ENCODE measurements at regions not wholly inside any gene's neighbourhood (a gene's known extent, or its start where the extent isn't known, plus 50 kb on each side); places are given as distances from the start of the nearest gene placed in this dataset.

GRCh38 chr20:56841346-56841908, 212.3 kb downstream of the TFAP2C start:
- Histone ChIP-seq H3K9me3 (no peaks in the 10 kb centered on the region), H3K4me1 (peaks cover 8% of the 10 kb centered on the region), H3K27me3 (peaks cover 3% of the 10 kb centered on the region), H3K27ac (no peak overlapping the region), H3K36me3 (no peaks in the 10 kb centered on the region), H3K4me3 (no peak overlapping the region)
- WGBS: 51% methylated on average over 6 of the region's 6 CpGs
- no peak for TF ChIP-seq POLR2AphosphoS5 (IDR thresholded peaks at IDR 0.05)
- TF ChIP-seq, protein P1, sequence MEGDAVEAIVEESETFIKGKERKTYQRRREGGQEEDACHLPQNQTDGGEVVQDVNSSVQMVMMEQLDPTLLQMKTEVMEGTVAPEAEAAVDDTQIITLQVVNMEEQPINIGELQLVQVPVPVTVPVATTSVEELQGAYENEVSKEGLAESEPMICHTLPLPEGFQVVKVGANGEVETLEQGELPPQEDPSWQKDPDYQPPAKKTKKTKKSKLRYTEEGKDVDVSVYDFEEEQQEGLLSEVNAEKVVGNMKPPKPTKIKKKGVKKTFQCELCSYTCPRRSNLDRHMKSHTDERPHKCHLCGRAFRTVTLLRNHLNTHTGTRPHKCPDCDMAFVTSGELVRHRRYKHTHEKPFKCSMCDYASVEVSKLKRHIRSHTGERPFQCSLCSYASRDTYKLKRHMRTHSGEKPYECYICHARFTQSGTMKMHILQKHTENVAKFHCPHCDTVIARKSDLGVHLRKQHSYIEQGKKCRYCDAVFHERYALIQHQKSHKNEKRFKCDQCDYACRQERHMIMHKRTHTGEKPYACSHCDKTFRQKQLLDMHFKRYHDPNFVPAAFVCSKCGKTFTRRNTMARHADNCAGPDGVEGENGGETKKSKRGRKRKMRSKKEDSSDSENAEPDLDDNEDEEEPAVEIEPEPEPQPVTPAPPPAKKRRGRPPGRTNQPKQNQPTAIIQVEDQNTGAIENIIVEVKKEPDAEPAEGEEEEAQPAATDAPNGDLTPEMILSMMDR (IDR thresholded peaks at IDR 0.05): no peak
- no peak for TF ChIP-seq POLR2A (IDR thresholded peaks at IDR 0.05)
- no peak for TF ChIP-seq EP300 (IDR thresholded peaks at IDR 0.05)
- no peak for DNase-seq (ENCODE audit: low spot score in 2 of 2)

DNA sequence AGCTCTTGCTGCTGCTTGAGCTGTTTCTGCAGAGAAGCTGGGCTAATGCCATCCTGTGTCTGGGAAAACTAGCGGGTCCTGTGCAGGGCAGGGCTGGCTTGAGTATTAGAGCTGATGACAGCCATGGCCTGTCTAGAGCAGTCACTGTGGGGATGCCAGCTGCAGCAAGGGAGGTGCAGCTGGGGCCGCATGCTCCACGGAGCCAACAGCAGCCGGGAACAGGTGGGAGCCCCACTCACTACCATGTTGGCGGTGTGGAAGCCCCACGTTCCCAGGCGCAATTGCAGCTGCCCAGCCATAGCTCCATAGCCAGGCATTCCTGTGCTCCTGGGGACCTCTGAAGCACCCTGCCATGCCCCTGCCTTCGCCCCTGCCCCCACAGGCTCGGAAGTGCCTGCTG, 212.9 kb downstream of the TFAP2C start:
- H3K4me3 ChIP-seq: no peak overlapping the region
- DNase-seq (ENCODE audit: low spot score in 2 of 2): no peak
- H3K36me3 ChIP-seq: no peaks in the 10 kb centered on the region
- no peak overlapping the region for H3K27ac ChIP-seq
- whole genome bisulfite sequencing: 43% methylated on average over 1 of the region's 9 CpGs
- H3K27me3 ChIP-seq: peaks cover 3% of the 10 kb centered on the region
- TF ChIP-seq POLR2A (IDR thresholded peaks at IDR 0.05) (no peak), EP300 (IDR thresholded peaks at IDR 0.05) (no peak), POLR2AphosphoS5 (IDR thresholded peaks at IDR 0.05) (no peak)
- TF ChIP-seq, protein P1 (IDR thresholded peaks at IDR 0.05): no peak
- H3K9me3 ChIP-seq: no peaks in the 10 kb centered on the region
- H3K4me1 ChIP-seq: peaks cover 8% of the 10 kb centered on the region

GRCh38 chr20:56843386-56843785, 214.3 kb downstream of the TFAP2C start:
- 28% methylated on average over 7 of the region's 7 CpGs for WGBS
- Histone ChIP-seq H3K4me1 (peaks cover 8% of the 10 kb centered on the region), H3K36me3 (no peaks in the 10 kb centered on the region), H3K4me3 (no peak overlapping the region), H3K27ac (no peak overlapping the region), H3K9me3 (no peaks in the 10 kb centered on the region), H3K27me3 (peaks cover 3% of the 10 kb centered on the region)
- no peak for DNase-seq (ENCODE audit: low spot score in 2 of 2)
- TF ChIP-seq, protein P1 (IDR thresholded peaks at IDR 0.05): no peak
- TF ChIP-seq POLR2A (IDR thresholded peaks at IDR 0.05) (no peak), POLR2AphosphoS5 (IDR thresholded peaks at IDR 0.05) (no peak), EP300 (IDR thresholded peaks at IDR 0.05) (no peak)

DNA sequence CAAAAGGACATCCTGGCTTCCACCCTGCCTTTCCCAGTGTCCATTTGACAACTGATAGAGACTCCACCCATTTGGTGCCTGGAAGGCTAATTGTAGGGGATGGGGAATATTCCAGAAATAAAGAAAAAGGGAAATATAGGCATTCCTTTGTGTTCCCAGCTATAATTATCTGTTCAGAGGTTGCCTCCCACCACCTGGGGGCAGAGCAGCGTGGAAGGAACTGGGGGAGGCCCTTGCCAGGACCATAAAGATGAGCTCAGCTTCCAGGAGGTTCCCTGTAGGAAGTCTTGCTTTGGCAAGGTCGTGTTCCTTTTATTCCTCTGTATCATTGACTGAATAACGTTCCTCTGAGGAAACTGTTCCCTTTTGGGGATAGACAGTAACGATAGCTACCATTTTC, 214.7 kb downstream of the TFAP2C start:
- Histone ChIP-seq H3K36me3 (no peaks in the 10 kb centered on the region), H3K4me3 (no peak overlapping the region), H3K27ac (no peak overlapping the region), H3K27me3 (peaks cover under 1% of the 10 kb centered on the region), H3K4me1 (peaks cover 8% of the 10 kb centered on the region), H3K9me3 (no peaks in the 10 kb centered on the region)
- WGBS: 32% methylated on average over 4 of the region's 4 CpGs
- DNase-seq (ENCODE audit: low spot score in 2 of 2): no peak
- TF ChIP-seq POLR2A (IDR thresholded peaks at IDR 0.05) (no peak), POLR2AphosphoS5 (IDR thresholded peaks at IDR 0.05) (no peak), EP300 (IDR thresholded peaks at IDR 0.05) (no peak)
- TF ChIP-seq, protein P1 (IDR thresholded peaks at IDR 0.05): no peak

DNA sequence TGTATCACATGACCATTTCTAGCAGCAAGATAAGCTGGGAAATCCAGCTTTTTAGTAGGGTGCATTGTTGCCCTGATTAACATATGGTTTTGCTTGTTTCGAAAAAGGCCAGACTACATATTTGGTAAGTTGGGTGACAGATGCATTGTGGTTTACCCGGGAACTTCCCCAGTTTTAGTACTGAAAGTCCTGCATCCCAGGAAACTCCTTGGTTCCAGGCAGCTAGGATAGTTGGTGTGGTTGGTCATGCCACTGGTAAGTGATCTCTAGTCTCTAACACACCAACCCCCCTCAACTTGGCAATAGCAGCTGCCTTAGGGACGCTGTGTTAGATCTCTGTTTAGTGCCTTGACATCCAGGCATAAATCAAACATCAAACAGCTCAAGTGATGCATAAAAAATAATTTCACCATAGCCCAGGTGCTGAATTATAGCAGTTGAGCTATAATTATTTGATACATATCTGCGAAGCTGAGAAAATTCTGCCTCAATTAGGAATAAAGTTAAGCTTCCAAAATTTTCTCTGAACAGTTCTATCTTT, 216.5 kb downstream of the TFAP2C start:
- DNase-seq (ENCODE audit: low spot score in 2 of 2): no peak
- TF ChIP-seq POLR2A (IDR thresholded peaks at IDR 0.05) (no peak), POLR2AphosphoS5 (IDR thresholded peaks at IDR 0.05) (no peak), EP300 (IDR thresholded peaks at IDR 0.05) (no peak)
- TF ChIP-seq, protein P1 (IDR thresholded peaks at IDR 0.05): no peak
- Histone ChIP-seq H3K27me3 (no peaks in the 10 kb centered on the region), H3K36me3 (no peaks in the 10 kb centered on the region), H3K4me3 (no peak overlapping the region), H3K27ac (no peak overlapping the region), H3K9me3 (no peaks in the 10 kb centered on the region), H3K4me1 (peaks cover 8% of the 10 kb centered on the region)
- WGBS: 58% methylated on average over 4 of the region's 4 CpGs

Data from suprapubic skin (tissue), 4 donors.